K562 (cell line): ENCODE measurements at regions not wholly inside any gene's neighbourhood (a gene's known extent, or its start where the extent isn't known, plus 50 kb on each side); places are given as distances from the start of the nearest gene placed in this dataset.

Source experiments
- ATAC-seq: fragments of 200-7000 bp; cut with Tn5 transposase; 3 replicates; pipeline ENCODE4 v1.9.1; 2020; ENCODE audit warnings: moderate library complexity
- BruUV-seq: library from RNA; stranded (reverse); fragments of 400-500 nt; replicated peaks from 2 replicates; lab custom pipeline; 2021; lab: Mats Ljungman, UMichigan
- CTCF ChIA-PET: fragments of 300-600 bp; formaldehyde crosslinking; extraction: SDS; loops from one replicate; lab custom pipeline; 2021; ENCODE audit warnings: low intra/inter-chr PET ratio; lab: Yijun Ruan, JAX
- POLR2A ChIA-PET: fragments of 300-600, 350-650 bp; sonication (Branson Sonifier 250); formaldehyde crosslinking; extraction: SDS; loops from one replicate; lab custom pipeline; 2021; ENCODE audit warnings: antibody characterized with exemption, inconsistent platforms; lab: Yijun Ruan, JAX
- DNase-seq, 4 experiments: peaks; one replicate each; pipeline versions ENCODE4 v3.0.0 to v3.0.0-alpha.2; 2011 to 2018; ENCODE audit warnings: low spot score in 3 of 4, mixed read lengths in 3 of 4; ENCODE audit errors: extremely low read depth in 1 of 4
- FAIRE-seq: peaks from 2 replicates; lab custom pipeline; 2011; peaks lifted over from hg19 to GRCh38; lab: Jason Lieb, UNC
- H2AFZ ChIP-seq: 2 replicates; pipeline ENCODE4 v1.6.0; 2011; ENCODE audit warnings: low read depth, low read length, control low read depth, inconsistent platforms
- H3K27ac ChIP-seq: fragments of 200-600 bp; 3 replicates; pipeline ENCODE4 v1.8.0; 2011; ENCODE audit warnings: low read depth, mild to moderate bottlenecking, control low read depth, inconsistent platforms, low read length, moderate library complexity, mixed read lengths; ENCODE audit errors: extremely low read depth
- H3K27me3 ChIP-seq, 2 experiments: fragments of 300-600 bp in 1 of 2; 2 replicates in 1 of 2; 3 replicates in 1 of 2; pipeline versions ENCODE4 v1.6.0 to v1.8.0; 2011; ENCODE audit warnings: inconsistent platforms in 2 of 2, low read length in 2 of 2, mild to moderate bottlenecking in 1 of 2, mixed read lengths in 1 of 2, moderate library complexity in 1 of 2; ENCODE audit not compliant: control insufficient read depth in 2 of 2, insufficient read depth in 2 of 2
- H3K36me3 ChIP-seq: fragments of 300-600 bp; 3 replicates; pipeline ENCODE4 v1.8.0; 2011; ENCODE audit warnings: mild to moderate bottlenecking, low read length, inconsistent platforms; ENCODE audit not compliant: control insufficient read depth, insufficient read depth
- H3K4me1 ChIP-seq, 2 experiments: fragments of 200-600 bp in 1 of 2; replicated peaks in 1 of 2; 2 replicates in 1 of 2; 3 replicates in 1 of 2; pipeline versions ENCODE4 v1.5.1 to v1.8.0; 2011; ENCODE audit warnings: inconsistent platforms in 2 of 2, low read length in 2 of 2, mild to moderate bottlenecking in 1 of 2, mixed read lengths in 1 of 2, moderate library complexity in 1 of 2; ENCODE audit not compliant: control insufficient read depth in 2 of 2, insufficient read depth in 2 of 2
- H3K4me2 ChIP-seq: 2 replicates; pipeline ENCODE4 v1.6.1; 2011; ENCODE audit warnings: low read length, control low read depth, inconsistent platforms, mixed read lengths; ENCODE audit not compliant: insufficient read depth
- H3K4me3 ChIP-seq: fragments of 200-600 bp; sonication (generic), shearing (Covaris generic); 2 replicates; pipeline ENCODE4 v1.5.1; 2016; ENCODE audit warnings: control low read depth, inconsistent platforms
- H3K79me2 ChIP-seq: fragments of 200-600 bp; 3 replicates; pipeline ENCODE4 v1.8.0; 2011; ENCODE audit warnings: low read length, inconsistent platforms; ENCODE audit not compliant: control insufficient read depth, insufficient read depth
- H3K9ac ChIP-seq, 2 experiments: 2 replicates each; pipeline versions ENCODE4 v1.6.0 to v1.6.1; 2011; ENCODE audit warnings: low read depth in 2 of 2, low read length in 2 of 2, control low read depth in 1 of 2, inconsistent platforms in 1 of 2, mild to moderate bottlenecking in 1 of 2, mixed read lengths in 1 of 2; ENCODE audit not compliant: insufficient read depth in 1 of 2
- H3K9me1 ChIP-seq: one replicate; pipeline ENCODE4 v1.6.0; 2011; ENCODE audit warnings: inconsistent platforms, mild to moderate bottlenecking, low read length, moderate library complexity; ENCODE audit not compliant: control insufficient read depth, insufficient read depth
- H3K9me3 ChIP-seq: replicated peaks from 2 replicates; pipeline ENCODE4 v1.5.1; 2011; ENCODE audit warnings: low read depth, low read length, inconsistent platforms; ENCODE audit not compliant: control insufficient read depth, insufficient read depth
- H4K20me1 ChIP-seq: replicated peaks from 2 replicates; pipeline ENCODE4 v1.6.1; 2011; ENCODE audit warnings: low read length, inconsistent platforms, mixed read lengths; ENCODE audit not compliant: control insufficient read depth, insufficient read depth
- KAT8 ChIP-seq: fragments of 450-650 bp; IDR thresholded peaks from 2 replicates; pipeline ENCODE4 v1.6.1; 2016; ENCODE audit warnings: low read depth, mild to moderate bottlenecking
- MTA2 ChIP-seq: fragments of 450-650 bp; IDR thresholded peaks from 2 replicates; pipeline ENCODE4 v1.6.1; 2016; ENCODE audit warnings: low read depth
- NR1H2 ChIP-seq: sonication (generic); formaldehyde crosslinking; IDR thresholded peaks from 2 replicates; pipeline ENCODE4 v1.4.0; 2020; ENCODE audit warnings: mild to moderate bottlenecking, missing genetic modification reagents
- ZNF445 ChIP-seq: fragments of 250-450 bp; sonication (Bioruptor Pico); IDR thresholded peaks from 2 replicates; pipeline ENCODE4 v1.4.0; 2020; ENCODE audit warnings: low read depth, mild to moderate bottlenecking, moderate library complexity
- WGBS: fragments of 100-300 bp; shearing (Covaris generic); methylation state at CpG from one replicate; pipeline ENCODE4 v1.1.6; 2016; ENCODE audit warnings: low coverage, mixed read lengths; ENCODE audit not compliant: insufficient coverage; ENCODE audit errors: missing lambda C conversion rate; 5-methylcytosine and 5-hydroxymethylcytosine counted together
- in situ Hi-C: fragments of 300-500 bp; cut with MboI; formaldehyde crosslinking; loops from 4 replicates; pipeline ENCODE4 v1.15.0; 2018; ENCODE audit warnings: inconsistent platforms, mixed read lengths
- intact Hi-C: fragments of 100-400 bp; cut with micrococcal nuclease; formaldehyde crosslinking; loops from 2 replicates; pipeline ENCODE4 v1.14.2; 2022
- TF ChIP-seq, protein P1 (sequence below): fragments of 450-650 bp; IDR thresholded peaks from 2 replicates; pipeline ENCODE4 v1.6.1; 2016; ENCODE audit warnings: antibody characterized with exemption

DNA sequence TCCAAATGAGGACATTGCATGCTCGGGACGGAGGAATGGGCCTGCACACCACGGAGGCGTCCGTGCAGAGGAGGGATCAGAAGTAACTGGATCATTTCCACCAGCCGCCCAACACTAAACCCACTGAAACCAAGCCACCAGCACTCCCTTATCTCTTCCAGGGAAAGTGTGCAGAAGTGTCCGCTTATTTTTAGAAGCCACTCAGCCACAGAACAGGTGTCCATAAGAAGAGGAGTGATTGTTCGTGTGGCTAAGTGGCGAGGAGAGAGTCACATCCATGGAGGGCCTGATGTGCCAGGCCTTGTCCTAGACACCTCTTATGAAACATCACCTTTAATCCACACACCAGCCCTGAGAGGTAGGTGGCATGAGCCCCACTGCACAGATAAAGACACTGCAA lies 407.9 kb upstream of the NPVF start (continued):
- TF ChIP-seq, protein P1, sequence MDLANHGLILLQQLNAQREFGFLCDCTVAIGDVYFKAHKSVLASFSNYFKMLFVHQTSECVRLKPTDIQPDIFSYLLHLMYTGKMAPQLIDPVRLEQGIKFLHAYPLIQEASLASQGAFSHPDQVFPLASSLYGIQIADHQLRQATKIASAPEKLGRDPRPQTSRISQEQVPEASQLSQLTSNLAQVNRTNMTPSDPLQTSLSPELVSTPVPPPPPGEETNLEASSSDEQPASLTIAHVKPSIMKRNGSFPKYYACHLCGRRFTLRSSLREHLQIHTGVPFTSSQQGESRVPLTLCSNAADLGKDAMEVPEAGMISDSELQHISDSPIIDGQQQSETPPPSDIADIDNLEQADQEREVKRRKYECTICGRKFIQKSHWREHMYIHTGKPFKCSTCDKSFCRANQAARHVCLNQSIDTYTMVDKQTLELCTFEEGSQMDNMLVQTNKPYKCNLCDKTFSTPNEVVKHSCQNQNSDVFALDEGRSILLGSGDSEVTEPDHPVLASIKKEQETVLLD = no peak
- TF ChIP-seq NR1H2 (CRISPR knock-in tag) = no peak

DNA sequence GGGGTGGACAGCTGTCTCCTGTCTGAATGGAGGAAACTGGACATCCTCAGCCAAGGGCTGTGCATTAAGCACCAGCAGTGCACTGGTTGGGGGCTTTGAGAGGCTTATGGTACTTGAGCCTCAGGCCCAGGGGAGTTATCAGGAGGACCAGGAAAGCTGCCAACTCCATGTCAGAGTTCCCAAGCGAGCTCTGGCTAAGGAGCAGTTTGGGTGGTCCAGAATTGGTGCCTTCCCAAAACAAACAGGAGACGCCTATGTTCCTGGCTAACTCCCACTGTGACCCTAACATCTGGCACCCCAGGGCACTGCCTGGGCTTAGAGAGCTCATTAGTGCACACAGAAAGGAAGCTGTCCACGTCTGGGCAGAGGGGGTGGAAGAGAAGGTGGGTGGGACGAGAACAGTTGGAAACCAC lies 408.6 kb upstream of the NPVF start:
- POLR2A ChIA-PET = interaction anchor here (1.1 kb wide), 1 partner anchor 18 kb away, joined by 4 read pairs; no protein-coding TSS in a partner anchor

More for the DNA sequence above, 408.6 kb upstream of the NPVF start:
- Histone ChIP-seq H3K79me2 (no peaks in the 10 kb centered on the region), H3K9me3 (no peaks in the 10 kb centered on the region), H3K27me3 (peaks cover 3 to 8% of the 10 kb centered on the region in 2 experiments; a peak in 2 of 5 replicates), H3K36me3 (no peaks in the 10 kb centered on the region), H2AFZ (no peak overlapping the region), H3K4me2 (no peak overlapping the region), H3K9ac (no peak overlapping the region), H3K4me3 (no peak overlapping the region), H4K20me1 (no peaks in the 10 kb centered on the region; the same call in 1 of the 2 replicates), H3K27ac (no peak overlapping the region), H3K9me1 (no peaks in the 10 kb centered on the region), H3K4me1 (no peaks in the 10 kb centered on the region; a peak in 1 of 5 replicates)
- DNase-seq (no peak), ATAC-seq (no peak), FAIRE-seq (no peak)
- WGBS = 0% methylated on average over 4 of the region's 4 CpGs
- in situ Hi-C loops = no loop called here
- intact Hi-C loops = no loop called here
- TF ChIP-seq ZNF445 (CRISPR knock-in tag) (no peak), MTA2 (no peak), KAT8 (no peak)
- no TSS peak for BruUV-seq
- CTCF ChIA-PET = no interaction called here
